NCI-H524 (cell line): ENCODE measurements at regions not wholly inside any gene's neighbourhood (a gene's known extent, or its start where the extent isn't known, plus 50 kb on each side); places are given as distances from the start of the nearest gene placed in this dataset.
A peak's percentile ranks its signal among the peaks of the same experiment; 100 is the strongest.
"Not testable (repeated sequence)": the region's sequence is repeated elsewhere in the genome, so short reads cannot be mapped to it uniquely, and the experiment has no call there.

Experiments
- DNase-seq, 2 experiments: peaks; one replicate each; lab custom pipeline; 2025; lab: John Stamatoyannopoulos, UW

- no peak for DNase-seq
Observed at GRCh38 chr1:82371844-82372498, 571.2 kb downstream of the ADGRL2 start.

- DNase-seq: no peak
Observed at GRCh38 chr1:82367456-82367855, 566.7 kb downstream of the ADGRL2 start.

GRCh38 chr1:82366689-82367088 lies 566.0 kb downstream of the ADGRL2 start:
- no peak for DNase-seq

GRCh38 chr1:82359541-82359940 lies 558.8 kb downstream of the ADGRL2 start:
- DNase-seq: not testable (repeated sequence)

- not testable (repeated sequence) for DNase-seq
Observed at GRCh38 chr1:82358706-82359105, 558.0 kb downstream of the ADGRL2 start.

GRCh38 chr1:82354546-82354945 lies 553.8 kb downstream of the ADGRL2 start:
- not testable (repeated sequence) for DNase-seq

GRCh38 chr1:82348487-82348886 lies 547.8 kb downstream of the ADGRL2 start:
- DNase-seq: no peak

GRCh38 chr1:82346141-82346540 lies 545.4 kb downstream of the ADGRL2 start:
- peak in 1 of 2 experiments; percentile 66 for DNase-seq

- DNase-seq: no peak
Observed at GRCh38 chr1:82343381-82343780, 542.6 kb downstream of the ADGRL2 start.

GRCh38 chr1:82337635-82338034 lies 536.9 kb downstream of the ADGRL2 start:
- no peak for DNase-seq

GRCh38 chr1:82330330-82330729 lies 529.6 kb downstream of the ADGRL2 start:
- DNase-seq: no peak

GRCh38 chr1:82329226-82329625 lies 528.5 kb downstream of the ADGRL2 start:
- no peak for DNase-seq

- no peak for DNase-seq
Observed at GRCh38 chr1:82323144-82323841, 522.6 kb downstream of the ADGRL2 start.

- DNase-seq: no peak
Observed at GRCh38 chr1:82321794-82322193, 521.1 kb downstream of the ADGRL2 start.

GRCh38 chr1:82319546-82319945 lies 518.8 kb downstream of the ADGRL2 start:
- no peak for DNase-seq

GRCh38 chr1:82318921-82319320 lies 518.2 kb downstream of the ADGRL2 start:
- no peak for DNase-seq

GRCh38 chr1:82318265-82318664 lies 517.5 kb downstream of the ADGRL2 start:
- DNase-seq: no peak

- no peak for DNase-seq
Observed at GRCh38 chr1:82317671-82318070, 516.9 kb downstream of the ADGRL2 start.

- no peak for DNase-seq
Observed at GRCh38 chr1:82299656-82300055, 498.9 kb downstream of the ADGRL2 start.

GRCh38 chr1:82299056-82299455 lies 498.3 kb downstream of the ADGRL2 start:
- no peak for DNase-seq

- DNase-seq: no peak
Observed at GRCh38 chr1:82297139-82297896, 496.6 kb downstream of the ADGRL2 start.

GRCh38 chr1:82287556-82287955 lies 486.8 kb downstream of the ADGRL2 start:
- no peak for DNase-seq

- no peak for DNase-seq
Observed at GRCh38 chr1:82284213-82284612, 483.5 kb downstream of the ADGRL2 start.
